LoVo (cell line): ENCODE measurements at regions not wholly inside any gene's neighbourhood (a gene's known extent, or its start where the extent isn't known, plus 50 kb on each side); places are given as distances from the start of the nearest gene placed in this dataset.

Experiments used
- DNase-seq: peaks from one replicate; pipeline ENCODE4 v3.0.0-alpha.2; 2016; ENCODE audit warnings: low spot score

- no peak for DNase-seq
Observed at GRCh38 chr7:85655252-85655651, 468.4 kb upstream of the SEMA3D start.

- DNase-seq: no peak
Observed at GRCh38 chr7:85644272-85644671, 457.4 kb upstream of the SEMA3D start.

- DNase-seq: no peak
Observed at GRCh38 chr7:85641331-85641730, 454.5 kb upstream of the SEMA3D start.

GRCh38 chr7:85638394-85638793 lies 451.5 kb upstream of the SEMA3D start:
- DNase-seq: no peak

GRCh38 chr7:85634951-85635350 lies 448.1 kb upstream of the SEMA3D start:
- no peak for DNase-seq

- DNase-seq: no peak
Observed at GRCh38 chr7:85630904-85631600, 444.2 kb upstream of the SEMA3D start.

- no peak for DNase-seq
Observed at GRCh38 chr7:85627791-85628586, 441.1 kb upstream of the SEMA3D start.

GRCh38 chr7:85622059-85622458 lies 435.2 kb upstream of the SEMA3D start:
- no peak for DNase-seq

GRCh38 chr7:85620936-85621685 lies 434.3 kb upstream of the SEMA3D start:
- DNase-seq: no peak

- DNase-seq: no peak
Observed at GRCh38 chr7:85619236-85619635, 432.4 kb upstream of the SEMA3D start.

- DNase-seq: no peak
Observed at GRCh38 chr7:85614684-85615083, 427.8 kb upstream of the SEMA3D start.

GRCh38 chr7:85612514-85612913 lies 425.7 kb upstream of the SEMA3D start:
- DNase-seq: no peak

- DNase-seq: no peak
Observed at GRCh38 chr7:85608804-85609203, 421.9 kb upstream of the SEMA3D start.

GRCh38 chr7:85602196-85602595 lies 415.3 kb upstream of the SEMA3D start:
- DNase-seq: no peak

- DNase-seq: no peak
Observed at GRCh38 chr7:85600395-85600794, 413.5 kb upstream of the SEMA3D start.

- DNase-seq: no peak
Observed at GRCh38 chr7:85596827-85597226, 410.0 kb upstream of the SEMA3D start.

GRCh38 chr7:85595750-85596178 lies 408.9 kb upstream of the SEMA3D start:
- DNase-seq: no peak

GRCh38 chr7:85593355-85593754 lies 406.5 kb upstream of the SEMA3D start:
- no peak for DNase-seq

GRCh38 chr7:85587785-85588184 lies 400.9 kb upstream of the SEMA3D start:
- DNase-seq: no peak

GRCh38 chr7:85586091-85586490 lies 399.2 kb upstream of the SEMA3D start:
- DNase-seq: no peak

GRCh38 chr7:85583131-85583953 lies 396.5 kb upstream of the SEMA3D start:
- no peak for DNase-seq

- DNase-seq: no peak
Observed at GRCh38 chr7:85573844-85574243, 387.0 kb upstream of the SEMA3D start.
